ENCODE measurements at regions not wholly inside any gene's neighbourhood (a gene's known extent, or its start where the extent isn't known, plus 50 kb on each side); places are given as distances from the start of the nearest gene placed in this dataset.

DNA sequence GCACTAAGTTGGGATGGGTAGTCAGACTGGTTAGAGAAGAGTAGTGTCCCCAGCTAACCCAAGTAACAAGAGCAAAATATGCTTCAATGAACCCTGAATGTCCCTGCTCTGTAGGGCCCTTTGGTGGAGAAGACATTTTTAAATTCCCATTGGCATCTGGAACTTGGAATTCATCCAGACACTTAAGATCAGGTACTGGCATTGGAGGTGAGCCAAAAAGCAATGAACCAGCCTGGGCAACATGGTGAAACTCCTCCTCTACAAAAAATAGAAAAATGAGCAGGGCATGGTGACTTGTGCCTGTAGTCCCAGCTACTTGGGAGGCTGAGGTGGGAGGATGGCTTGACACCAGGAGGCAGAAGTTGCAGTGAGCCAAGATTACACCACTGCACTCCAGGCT, 58.9 kb upstream of the ZNF618 start:
- TF ChIP-seq POLR2A (IDR thresholded peaks at IDR 0.05): no peak
- TF ChIP-seq, protein P1, sequence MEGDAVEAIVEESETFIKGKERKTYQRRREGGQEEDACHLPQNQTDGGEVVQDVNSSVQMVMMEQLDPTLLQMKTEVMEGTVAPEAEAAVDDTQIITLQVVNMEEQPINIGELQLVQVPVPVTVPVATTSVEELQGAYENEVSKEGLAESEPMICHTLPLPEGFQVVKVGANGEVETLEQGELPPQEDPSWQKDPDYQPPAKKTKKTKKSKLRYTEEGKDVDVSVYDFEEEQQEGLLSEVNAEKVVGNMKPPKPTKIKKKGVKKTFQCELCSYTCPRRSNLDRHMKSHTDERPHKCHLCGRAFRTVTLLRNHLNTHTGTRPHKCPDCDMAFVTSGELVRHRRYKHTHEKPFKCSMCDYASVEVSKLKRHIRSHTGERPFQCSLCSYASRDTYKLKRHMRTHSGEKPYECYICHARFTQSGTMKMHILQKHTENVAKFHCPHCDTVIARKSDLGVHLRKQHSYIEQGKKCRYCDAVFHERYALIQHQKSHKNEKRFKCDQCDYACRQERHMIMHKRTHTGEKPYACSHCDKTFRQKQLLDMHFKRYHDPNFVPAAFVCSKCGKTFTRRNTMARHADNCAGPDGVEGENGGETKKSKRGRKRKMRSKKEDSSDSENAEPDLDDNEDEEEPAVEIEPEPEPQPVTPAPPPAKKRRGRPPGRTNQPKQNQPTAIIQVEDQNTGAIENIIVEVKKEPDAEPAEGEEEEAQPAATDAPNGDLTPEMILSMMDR (IDR thresholded peaks at IDR 0.05): no peak
- TF ChIP-seq EP300 (IDR thresholded peaks at IDR 0.05): no peak
